Effector CD4-positive, alpha-beta T cell (primary cell): ENCODE measurements at regions not wholly inside any gene's neighbourhood (a gene's known extent, or its start where the extent isn't known, plus 50 kb on each side); places are given as distances from the start of the nearest gene placed in this dataset.

Experiments used
- DNase-seq: peaks from one replicate; pipeline ENCODE4 v3.0.0-alpha.2; 2020

DNA sequence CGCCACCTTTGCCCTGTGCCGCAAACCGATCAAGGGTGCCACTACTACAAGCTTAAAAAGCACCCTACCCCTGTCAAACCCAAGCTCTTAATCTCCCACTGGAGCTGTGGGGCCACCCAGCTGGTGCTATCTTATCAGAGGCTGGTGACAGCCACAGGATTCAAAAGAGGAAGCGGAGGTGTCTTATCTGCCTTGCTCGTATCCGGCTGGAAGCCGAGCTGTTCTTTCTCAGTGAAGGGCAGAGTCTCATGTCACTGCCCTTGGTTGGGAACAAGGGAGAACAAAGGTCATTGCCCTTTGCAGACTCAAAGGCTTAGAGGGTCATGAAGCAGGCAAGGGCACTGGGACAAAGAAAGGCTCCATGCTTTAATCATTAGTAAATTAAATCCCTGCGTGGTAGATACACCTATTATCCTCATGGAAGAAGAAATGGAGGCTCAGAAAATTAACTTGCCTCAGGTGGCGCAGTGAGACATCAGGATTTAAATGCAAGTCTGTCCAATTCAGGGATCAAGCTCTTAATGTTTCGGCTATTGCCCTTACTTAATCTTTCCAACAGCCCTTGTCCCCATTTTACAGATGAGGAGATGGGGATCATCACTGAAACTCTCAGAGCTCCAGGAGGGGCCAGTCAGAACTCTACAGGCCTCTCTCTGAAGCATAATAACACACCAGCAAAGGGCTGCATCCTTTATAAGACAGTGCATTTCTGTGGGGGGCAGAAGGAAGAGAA, 360.0 kb upstream of the PROK2 start:
- no peak for DNase-seq

DNA sequence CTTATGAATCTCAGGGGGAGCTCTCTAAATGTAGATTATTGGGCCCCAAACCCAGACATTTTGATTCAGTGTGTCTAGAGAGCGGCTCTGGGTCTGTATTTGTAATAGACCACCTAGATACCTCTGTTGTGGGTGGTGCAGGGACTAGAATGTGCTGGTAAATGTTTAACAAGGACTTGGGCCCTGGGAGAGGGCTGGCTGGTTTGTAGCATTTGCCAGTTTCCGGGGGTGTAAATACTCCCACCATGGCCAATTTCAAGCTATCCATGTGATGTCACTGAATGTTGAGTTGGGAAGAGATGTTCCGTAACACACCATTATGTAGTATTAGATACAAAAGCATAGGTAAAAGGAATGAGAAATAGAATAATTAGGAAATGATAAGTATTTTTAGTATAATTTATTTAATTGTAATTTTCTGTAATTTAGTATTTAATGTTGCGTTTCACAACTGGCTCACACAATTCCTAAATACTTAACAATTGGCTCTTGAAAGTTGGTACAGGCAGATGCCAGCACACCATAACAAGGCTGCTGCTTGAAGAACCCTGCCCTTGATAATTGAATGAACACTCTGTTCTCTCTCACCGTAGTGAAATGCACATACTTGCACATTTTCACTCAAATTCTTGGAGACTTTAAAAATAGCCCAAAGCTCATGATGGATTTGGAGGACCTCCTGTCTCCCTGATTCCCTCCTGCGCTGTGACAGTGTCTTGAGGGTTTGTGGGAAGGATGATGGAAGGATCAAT, 359.2 kb upstream of the PROK2 start:
- DNase-seq: no peak

DNA sequence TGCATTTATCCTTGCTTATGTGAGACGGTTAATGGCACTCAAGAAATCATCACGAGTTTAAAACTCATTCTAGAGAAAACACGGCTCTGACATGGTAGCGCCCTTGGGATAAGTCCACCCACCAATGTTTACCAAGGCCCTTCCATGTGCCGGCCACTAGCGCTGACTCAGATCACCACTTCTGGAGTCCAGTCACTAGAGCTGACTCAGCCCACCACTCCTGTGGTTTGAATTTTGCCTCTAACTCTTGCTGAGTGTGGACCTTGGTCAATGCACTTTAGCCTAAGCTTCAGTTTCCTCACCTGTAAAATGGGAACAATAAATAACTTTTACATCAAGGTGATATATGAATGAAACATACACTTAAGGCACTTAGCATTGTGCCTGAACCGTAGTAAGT, 358.4 kb upstream of the PROK2 start:
- DNase-seq: no peak

DNA sequence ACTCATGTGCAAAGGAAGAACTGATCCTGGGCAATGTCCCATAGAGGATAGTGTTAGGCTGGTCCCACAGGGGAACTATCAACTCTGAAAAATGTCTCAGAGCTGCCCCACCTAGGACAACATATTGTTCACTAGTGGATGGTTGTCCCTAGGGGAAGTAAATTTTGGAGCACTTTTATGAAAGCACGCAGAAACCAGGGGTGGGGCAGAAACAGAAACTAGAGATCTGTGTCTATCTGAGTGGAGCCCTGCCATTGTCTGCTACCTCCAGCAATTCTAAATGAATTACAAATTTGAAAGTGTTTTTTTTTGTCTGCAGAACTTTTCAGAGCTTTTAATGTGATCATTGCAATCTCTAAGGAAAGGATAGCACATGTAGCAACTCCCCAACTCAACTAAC, 357.1 kb upstream of the PROK2 start:
- no peak for DNase-seq

DNA sequence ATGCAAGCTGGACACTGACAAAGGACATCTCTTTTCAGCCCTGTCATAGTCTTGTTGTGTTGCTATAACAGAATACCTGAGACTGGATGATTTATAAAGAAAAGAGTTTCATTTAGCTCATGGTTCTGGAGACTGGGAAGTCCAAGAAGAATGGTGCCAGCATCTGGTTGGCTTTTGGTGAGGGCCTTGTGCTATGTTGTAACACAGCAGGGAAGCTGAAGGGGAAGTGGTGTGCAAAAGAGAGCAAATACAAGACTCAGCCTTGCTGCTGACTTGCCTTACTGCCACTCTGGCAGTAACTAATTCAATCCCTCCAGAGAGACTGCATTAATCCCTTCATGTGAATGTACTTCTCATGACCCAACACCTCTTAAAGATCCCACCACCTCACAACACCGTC, 356.3 kb upstream of the PROK2 start:
- no peak for DNase-seq

DNA sequence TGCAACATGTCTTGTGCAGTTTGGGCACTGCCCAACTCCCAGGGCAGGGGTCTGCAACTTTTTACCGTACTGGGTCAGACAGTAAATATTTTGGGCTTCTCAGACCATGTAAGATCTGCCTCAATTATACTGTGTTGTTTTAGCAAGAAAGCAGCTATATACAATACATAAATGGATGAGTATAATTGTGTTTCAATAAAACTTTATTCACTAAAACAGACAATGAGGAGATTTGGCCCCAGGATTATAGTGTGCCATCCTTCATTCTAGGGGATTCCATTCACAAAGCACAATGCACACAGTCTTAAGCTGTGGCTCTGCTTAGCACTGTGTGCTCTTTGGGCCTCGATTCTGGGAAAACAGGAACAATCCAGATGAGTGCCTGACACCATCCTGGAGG, 354.4 kb upstream of the PROK2 start:
- DNase-seq: no peak

DNA sequence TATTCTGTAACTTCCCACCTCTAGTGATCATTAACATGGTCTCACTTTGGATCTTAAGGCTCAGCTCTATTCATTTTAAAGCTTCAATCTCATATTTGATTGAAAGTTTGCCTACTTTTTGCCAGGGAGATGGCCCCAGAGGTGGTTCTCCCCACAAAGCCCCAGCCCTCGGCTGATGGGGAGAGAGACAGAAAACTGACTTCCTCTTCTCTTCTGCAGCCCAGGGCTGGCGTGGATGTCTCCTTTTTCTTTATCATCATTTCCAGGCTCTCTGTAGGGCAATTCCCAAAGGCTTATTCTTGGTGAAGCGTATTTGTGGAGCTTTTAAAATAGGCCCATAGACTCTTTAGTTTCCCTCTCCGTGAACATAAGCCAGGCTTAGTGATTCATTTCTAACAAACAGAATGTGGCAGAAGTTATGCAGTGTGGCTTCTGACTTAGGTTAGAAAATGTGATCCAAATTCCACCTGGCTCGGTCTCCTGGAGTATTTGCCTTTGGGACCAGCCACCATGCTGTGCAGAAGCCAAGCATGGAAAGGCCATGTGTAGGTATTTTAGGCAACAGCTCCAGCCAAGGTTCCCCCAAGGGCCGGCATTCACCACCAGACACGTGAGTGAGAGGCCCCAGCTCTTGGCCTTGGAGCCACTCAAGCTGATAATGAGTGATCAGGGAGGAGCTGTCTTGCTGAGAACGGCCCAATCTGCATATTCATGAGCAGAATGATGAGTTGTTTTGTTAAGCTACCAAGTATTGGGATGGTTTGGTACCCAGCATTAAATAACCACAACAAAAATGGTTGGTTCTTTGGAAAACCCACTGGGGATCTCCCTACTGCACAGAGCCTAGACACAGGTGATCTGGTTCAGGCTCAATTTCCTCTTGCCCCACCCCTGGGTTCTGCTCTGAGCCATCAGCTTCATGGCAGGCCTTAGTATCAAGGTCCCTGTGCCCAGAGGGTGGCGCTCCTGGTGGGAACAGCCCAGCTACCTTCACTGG, 353.2 kb upstream of the PROK2 start:
- DNase-seq: no peak

DNA sequence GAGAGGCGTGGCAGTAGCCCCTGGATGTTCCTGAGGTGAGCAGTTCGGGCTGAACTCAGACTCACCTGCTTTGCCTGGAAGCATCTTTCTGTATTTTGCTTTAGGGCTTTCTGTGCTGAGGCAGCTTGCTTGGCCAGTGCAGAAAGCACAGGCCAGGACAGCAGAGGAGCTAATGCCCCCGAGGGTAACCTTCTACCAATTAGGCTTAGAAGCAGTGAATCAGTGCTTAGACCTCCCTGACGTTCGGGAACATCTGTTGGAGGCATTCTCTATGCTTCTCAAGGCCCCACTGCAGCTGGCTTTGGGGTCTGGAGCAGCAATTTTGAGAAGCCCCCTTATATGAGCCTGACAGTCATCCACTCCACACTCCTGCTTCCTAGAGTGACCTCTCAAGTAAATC, 350.7 kb upstream of the PROK2 start:
- no peak for DNase-seq

DNA sequence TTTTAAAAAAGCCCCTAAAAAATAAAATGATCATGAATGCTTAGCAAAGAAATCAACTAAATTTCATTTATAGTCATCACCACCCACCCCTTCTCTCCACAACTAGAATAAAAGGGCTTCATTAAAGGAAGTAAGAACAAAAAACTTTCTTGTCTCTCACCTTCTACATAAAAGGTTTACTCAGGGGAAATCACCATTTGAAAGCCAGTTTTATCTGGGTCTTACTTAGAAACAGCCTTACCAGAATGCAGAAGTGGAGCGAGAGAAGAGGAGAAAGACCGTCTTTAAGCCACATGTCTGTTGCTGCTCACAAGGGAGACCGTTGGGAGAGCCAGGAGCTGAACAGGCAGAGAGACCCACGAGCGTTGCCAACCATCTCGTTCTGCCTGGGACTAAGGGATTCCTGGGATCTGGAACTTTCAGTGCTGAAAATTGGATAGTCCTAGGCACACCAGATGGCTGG, 350.1 kb upstream of the PROK2 start:
- no peak for DNase-seq

DNA sequence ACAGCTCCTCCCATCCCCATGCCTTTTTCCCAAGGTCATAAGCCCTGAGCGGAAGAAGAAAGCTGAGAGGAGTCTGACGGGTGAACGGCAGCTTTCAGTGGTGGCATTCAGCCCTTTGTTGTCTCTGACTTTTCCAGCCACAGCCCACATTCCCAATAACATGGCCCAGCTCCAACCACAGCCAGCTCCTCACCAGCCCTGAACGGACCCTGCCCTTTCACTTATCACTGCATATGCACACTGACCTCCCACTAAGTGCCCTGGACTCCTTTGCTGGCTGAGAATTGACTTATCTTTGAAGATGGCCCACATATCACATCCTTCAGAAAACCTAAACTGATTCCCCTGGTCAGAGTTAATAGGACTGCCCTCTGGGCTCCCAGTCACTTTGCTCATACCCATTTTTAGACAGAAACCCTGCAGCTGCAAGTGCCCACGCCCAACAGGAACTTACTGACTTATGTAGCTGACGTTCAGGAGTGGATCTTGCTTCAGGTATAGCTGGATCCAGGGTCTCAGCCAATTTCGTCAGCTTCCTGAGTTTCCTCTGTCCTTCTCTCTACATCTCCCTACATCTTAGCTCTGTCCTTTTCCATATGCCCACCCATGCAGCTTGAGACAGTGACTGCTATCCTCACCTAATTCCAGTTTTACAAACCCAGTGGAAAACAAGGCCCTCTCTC, 348.5 kb upstream of the PROK2 start:
- no peak for DNase-seq

DNA sequence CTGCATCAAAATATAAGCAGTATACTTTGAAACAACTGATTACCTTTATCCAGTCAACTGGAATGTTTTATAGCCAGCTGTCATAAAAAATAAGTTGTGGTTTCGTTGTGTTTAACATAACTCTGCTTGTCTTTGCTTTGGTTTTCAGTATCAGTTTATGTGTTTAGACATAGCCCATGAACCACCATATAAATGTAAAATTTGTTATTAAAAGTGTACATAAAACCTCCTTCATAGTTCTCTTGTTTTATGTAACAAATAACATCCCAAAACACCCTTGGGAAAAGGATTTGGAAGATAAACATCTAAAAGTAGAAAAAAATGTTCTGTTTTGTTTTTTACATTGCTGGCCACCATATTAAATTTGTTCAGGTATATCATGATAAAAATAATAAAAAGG, 347.0 kb upstream of the PROK2 start:
- DNase-seq: no peak

DNA sequence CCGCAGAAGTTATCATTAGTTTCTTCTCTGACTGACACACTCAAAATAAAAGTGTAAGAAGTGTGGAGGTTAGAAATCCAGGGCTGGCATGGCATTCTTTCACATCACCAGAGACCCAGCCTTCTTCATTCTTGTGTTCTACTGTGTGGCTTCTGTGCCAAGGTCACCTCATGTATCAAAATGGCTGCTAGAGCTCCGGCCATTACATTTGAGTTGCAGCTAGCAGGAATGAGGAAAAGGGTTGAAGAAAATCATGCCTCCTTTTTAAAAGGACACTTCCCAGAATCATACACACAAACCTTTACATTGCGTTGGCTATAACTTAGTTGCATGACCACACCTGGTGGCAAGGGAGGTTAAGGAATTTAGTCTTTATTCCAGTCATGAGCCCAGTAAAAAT, 345.6 kb upstream of the PROK2 start:
- DNase-seq: no peak

DNA sequence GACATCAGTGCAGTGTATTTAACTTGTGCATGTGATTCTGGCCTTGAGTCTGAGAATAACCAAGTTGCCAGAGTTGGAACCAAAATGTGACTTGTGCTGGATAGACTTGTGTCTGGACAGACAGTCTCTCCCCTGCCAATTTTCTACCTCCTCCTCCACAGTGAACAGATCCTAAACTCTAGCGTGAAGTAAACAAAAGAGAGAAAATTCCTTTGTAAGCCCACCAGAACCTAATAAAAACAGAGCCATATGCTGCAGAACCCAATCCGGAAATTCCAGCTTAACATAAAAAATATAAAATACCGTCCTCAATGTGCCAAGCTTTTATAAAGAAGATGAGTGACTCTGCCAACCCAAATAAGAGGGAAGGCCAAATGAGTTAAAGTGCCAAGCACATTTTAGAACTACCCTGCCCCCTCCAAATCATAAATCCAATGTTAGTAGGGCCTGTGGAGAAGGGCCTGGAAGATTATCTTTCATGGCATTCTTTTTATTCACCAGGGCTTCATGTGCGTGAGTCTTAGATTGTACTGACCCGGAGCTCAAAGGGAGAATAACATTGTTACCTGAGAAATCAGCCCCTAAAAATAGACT, 344.6 kb upstream of the PROK2 start:
- DNase-seq: no peak

DNA sequence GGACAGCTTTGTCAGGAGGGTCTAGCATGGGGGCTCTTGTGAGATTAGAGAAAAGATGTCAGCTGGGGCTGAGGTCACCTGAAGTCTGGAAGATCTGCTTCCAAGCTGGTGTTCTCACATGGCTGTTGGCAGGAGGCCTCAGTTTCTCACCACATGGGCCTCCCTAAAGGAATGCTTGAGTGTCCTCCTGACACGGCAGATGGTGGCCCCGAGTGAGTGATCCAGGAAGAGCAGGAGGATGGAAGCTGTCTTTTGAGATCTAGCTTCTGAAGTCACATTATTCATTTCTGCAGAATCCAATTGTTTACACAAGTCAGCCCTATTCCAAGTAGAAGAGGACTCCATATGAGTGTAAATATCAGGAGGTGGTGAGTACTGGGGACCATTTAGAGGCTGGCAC, 344.0 kb upstream of the PROK2 start:
- no peak for DNase-seq

DNA sequence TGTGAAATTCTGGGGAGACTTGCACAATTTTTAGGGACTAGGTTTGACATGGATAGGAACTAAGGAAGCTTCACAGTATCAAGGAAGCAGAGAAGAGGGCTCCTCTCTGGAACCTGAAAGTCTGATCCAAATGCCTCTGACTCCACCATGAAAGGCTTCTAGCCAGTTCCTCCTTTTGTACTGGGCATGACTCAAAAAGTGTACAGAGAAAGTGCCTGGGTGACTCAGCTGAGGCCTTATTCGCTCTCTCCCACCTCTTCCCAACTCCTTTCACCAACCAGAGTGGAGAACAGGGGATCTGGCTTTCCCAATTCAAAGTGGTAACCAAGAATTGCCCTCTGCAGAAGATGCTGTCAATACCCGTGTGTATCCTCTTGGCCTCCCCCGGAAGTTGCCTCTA, 342.9 kb upstream of the PROK2 start:
- DNase-seq: no peak

DNA sequence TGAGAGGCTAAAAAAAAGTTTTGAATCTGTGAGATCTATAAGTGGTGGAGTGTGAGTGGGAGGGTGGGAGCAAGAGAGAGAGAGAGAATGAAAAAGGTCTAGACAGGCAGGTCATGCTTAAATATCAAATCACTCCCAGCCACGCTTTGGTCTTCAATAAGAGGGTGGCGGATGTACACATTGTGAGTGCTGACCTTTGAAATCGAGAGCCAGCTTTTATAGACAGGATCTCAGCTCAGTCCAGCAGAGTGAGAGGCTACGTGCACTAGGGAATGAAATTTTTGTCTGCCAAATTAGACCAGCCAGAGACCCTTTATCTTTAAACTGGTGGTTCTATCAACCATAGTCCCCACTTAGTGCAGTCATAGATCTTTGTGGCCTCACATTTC, 342.3 kb upstream of the PROK2 start:
- DNase-seq: no peak

DNA sequence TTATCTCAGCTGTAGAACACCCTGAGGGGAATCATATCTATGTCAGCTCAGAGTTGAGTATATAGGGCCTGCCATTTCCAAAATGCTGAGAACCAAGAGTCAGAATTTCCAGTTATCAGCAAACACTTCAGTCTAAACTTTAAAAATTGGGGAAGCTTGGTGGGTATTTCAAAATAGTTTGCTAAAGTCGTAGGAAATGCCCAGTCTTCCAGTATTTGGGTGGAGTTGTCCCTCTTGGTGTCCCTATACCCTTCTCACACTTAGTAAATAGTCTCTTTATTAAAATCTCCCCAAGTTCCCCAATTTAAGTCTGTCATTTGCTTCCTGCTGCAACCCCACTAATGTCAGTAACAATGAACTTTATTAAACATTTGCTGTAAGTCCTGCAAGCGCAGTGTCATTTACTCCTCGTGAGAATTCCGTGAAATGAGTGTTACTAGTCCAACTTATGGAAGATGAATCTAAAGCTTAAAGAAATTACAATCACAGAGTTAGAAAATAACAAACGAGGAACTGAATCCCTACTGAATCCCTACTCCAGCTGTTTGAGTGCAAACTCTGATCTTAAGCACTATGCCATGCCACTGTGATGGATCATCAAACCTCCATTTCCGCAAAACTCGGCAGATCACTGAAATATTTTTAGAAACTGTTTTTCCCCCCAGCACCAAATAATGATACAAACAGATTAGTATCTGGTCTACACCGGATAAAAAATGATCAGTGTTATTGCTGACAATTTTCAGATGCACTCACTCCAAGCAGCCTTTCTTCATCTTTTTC, 341.7 kb upstream of the PROK2 start:
- no peak for DNase-seq

DNA sequence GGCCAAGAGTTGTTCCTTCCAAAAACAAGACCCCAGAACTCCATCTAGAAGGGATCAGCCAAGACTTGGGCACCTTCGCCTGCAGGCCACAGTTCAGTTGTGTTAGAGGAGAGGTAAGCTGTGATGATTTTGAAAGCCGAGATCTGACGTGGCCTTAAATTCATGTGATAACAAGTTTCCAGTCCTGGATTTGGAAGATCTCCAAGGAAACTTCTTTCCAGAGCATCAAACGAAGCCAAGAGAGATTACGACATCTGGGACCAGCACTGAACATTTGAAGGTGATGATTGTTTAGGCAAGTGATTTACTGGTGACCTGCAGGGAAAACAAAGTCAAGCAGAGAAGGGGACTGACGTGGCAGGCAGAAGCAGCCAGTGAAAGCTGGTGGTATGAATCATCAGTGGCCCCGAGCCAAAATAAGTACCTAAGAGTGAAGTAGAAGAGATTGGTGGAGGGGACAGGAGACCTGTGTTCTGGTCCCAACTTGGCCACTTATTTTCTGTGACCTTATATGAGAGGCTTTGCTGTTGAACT, 339.0 kb upstream of the PROK2 start:
- DNase-seq: no peak

DNA sequence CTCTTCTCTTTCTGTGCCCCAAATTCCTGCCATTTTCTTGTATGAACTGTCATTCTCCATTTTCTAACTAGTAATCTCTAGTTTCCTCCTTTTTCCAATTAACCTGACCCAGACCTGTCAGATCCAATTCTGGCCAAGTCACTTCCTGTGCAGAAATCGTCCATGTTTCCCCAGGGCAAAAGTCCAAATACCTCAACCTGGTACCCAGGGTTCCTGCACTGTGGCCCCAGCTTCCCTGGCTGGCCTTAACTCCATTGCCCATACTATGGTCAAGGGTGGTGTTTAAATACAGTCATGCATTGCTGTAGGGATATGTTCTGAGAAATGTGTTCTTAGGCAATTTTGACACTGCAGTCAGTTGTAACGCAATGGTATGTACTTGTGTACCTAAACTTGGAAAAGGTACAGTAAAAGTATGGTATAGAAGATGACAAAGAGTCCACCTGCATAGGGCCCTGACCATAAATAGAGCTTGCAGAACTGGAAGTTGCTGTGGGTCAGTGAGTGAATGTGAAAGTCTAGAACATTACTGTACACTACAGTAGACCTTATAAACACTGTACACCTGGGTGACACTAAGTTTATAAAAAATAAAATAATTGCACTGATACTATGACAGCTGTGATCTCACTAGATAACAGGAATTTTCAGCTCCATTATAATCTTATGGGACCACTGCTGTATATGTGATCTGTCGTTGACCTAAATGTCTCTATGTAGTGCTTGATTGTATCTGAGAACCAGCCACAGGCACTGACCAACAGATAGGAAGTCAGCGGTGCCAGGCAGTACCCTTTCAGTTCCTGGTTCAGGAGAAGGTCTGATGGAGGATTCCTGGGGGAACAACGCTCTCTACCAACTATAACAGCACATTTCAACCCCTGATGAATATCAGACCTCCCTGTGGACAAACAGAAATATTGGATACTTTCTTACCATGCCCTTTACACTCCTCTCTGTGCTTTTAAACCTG, 336.1 kb upstream of the PROK2 start:
- DNase-seq: no peak

DNA sequence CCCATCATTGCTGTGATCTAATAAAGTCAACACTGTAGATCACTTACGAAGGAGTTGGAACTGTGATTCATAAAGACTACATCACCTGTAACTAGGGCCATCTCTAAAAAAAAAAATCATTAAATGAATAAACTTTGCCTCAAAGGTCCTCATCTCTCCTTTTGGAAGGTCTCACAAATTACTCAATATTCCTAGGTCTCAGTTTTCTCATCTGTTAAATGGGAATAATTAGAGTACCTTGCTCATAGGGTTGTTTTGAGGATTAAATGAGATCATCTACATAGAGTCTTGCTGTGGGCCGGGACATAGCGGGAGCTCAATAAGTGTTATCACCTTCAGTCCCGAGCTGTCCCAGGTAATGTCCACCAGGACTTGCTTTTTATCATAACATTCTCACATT, 335.1 kb upstream of the PROK2 start:
- no peak for DNase-seq
